ENCODE measurements at regions not wholly inside any gene's neighbourhood (a gene's known extent, or its start where the extent isn't known, plus 50 kb on each side); places are given as distances from the start of the nearest gene placed in this dataset.

DNA sequence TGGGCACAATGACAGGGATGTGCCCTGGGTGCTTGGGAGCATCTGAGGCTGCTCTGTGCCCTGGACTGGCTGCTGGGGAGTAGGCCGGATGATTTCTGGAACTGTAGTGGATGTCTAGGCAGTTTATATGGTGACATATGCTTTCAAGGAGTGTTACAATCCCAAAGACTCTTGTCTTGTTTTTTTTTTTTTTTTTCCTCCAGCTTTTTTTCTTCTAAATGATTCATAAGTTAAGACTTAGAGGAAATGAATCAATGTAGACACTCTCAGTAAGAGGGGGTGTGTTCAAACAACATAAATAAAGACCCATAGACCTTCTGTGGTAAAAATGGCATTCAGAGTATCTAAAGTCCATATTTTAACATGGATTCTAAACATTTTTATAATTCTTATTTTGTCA, 706.1 kb upstream of the GOLIM4 start:
- TF ChIP-seq CTCF (IDR thresholded peaks at IDR 0.05; ENCODE audit: poor library complexity, severe bottlenecking) (no peak), TAF1 (IDR thresholded peaks at IDR 0.05; ENCODE audit: low read depth) (no peak), EZH2 (IDR thresholded peaks at IDR 0.05; ENCODE audit: borderline replicate concordance, insufficient read depth, low read length, poor library complexity, severe bottlenecking) (no peak), EP300 (conservative IDR thresholded peaks at IDR 0.05; ENCODE audit: poor library complexity, severe bottlenecking) (no peak), POLR2AphosphoS5 (IDR thresholded peaks at IDR 0.05) (no peak), REST (IDR thresholded peaks at IDR 0.05; ENCODE audit: borderline replicate concordance) (no peak), RAD21 (conservative IDR thresholded peaks at IDR 0.05) (no peak), SMC3 (conservative IDR thresholded peaks at IDR 0.05; ENCODE audit: poor library complexity) (no peak), MXI1 (conservative IDR thresholded peaks at IDR 0.05; ENCODE audit: poor library complexity, severe bottlenecking) (no peak)
